H1 (cell line): ENCODE measurements at regions not wholly inside any gene's neighbourhood (a gene's known extent, or its start where the extent isn't known, plus 50 kb on each side); places are given as distances from the start of the nearest gene placed in this dataset.

Experiments used
- CBX8 ChIP-seq: fragments of 300-800, 300-1000 bp; sonication (generic); IDR thresholded peaks from 2 replicates; pipeline ENCODE4 v1.7.1; 2016; ENCODE audit warnings: low read depth, low read length, borderline replicate concordance
- JUND ChIP-seq: IDR thresholded peaks from 2 replicates; pipeline ENCODE4 v1.6.1; 2011; ENCODE audit warnings: mild to moderate bottlenecking, improper control_type of control experiment, low read length
- PHF8 ChIP-seq: fragments of 200-600 bp; sonication (generic); conservative IDR thresholded peaks from 2 replicates; pipeline ENCODE4 v1.7.1; 2012; ENCODE audit warnings: low read depth, mild to moderate bottlenecking, inconsistent platforms, low read length, moderate library complexity
- RFX5 ChIP-seq: IDR thresholded peaks from 2 replicates; pipeline ENCODE4 v1.6.1; 2011; ENCODE audit warnings: low read depth, low read length, improper control_type of control experiment, borderline replicate concordance
- SP1 ChIP-seq: IDR thresholded peaks from 2 replicates; pipeline ENCODE4 v1.6.1; 2011; ENCODE audit warnings: low read depth, low read length
- TAF1 ChIP-seq: IDR thresholded peaks from 2 replicates; pipeline ENCODE4 v1.6.1; 2011; ENCODE audit warnings: mild to moderate bottlenecking, low read depth, low read length
- TBP ChIP-seq: IDR thresholded peaks from 2 replicates; pipeline ENCODE4 v1.6.1; 2011; ENCODE audit warnings: low read depth, low read length, improper control_type of control experiment

- no peak for TF ChIP-seq PHF8
- no peak for TF ChIP-seq CBX8
- TF ChIP-seq SP1: no peak
- no peak for TF ChIP-seq TAF1
- TF ChIP-seq TBP: no peak
- TF ChIP-seq JUND: no peak
- TF ChIP-seq RFX5: no peak
Measured at GRCh38 chr22:47997612-47998011, 1235.2 kb downstream of the TBC1D22A start (continued).
